Stimulated activated naive CD8-positive, alpha-beta T cell treated with anti-CD3 and anti-CD28 coated beads, Interleukin-15, Interleukin-2, amounts not matched to agents 100 U/mL and 50 U/mL, for 24 hours (primary cell): ENCODE measurements at regions not wholly inside any gene's neighbourhood (a gene's known extent, or its start where the extent isn't known, plus 50 kb on each side); places are given as distances from the start of the nearest gene placed in this dataset.
"Not testable (repeated sequence)": the region's sequence is repeated elsewhere in the genome, so short reads cannot be mapped to it uniquely, and the experiment has no call there.

Source experiments
- ATAC-seq: fragments of 150-1000 bp; cut with Tn5 transposase; one replicate; pipeline ENCODE4 v1.10.0; 2021
- DNase-seq: peaks from one replicate; pipeline ENCODE4 v3.0.0; 2021

- DNase-seq (no peak), ATAC-seq (no peak)
Observed at GRCh38 chr5:123949807-123950340, 437.9 kb downstream of the CSNK1G3 start.

DNA sequence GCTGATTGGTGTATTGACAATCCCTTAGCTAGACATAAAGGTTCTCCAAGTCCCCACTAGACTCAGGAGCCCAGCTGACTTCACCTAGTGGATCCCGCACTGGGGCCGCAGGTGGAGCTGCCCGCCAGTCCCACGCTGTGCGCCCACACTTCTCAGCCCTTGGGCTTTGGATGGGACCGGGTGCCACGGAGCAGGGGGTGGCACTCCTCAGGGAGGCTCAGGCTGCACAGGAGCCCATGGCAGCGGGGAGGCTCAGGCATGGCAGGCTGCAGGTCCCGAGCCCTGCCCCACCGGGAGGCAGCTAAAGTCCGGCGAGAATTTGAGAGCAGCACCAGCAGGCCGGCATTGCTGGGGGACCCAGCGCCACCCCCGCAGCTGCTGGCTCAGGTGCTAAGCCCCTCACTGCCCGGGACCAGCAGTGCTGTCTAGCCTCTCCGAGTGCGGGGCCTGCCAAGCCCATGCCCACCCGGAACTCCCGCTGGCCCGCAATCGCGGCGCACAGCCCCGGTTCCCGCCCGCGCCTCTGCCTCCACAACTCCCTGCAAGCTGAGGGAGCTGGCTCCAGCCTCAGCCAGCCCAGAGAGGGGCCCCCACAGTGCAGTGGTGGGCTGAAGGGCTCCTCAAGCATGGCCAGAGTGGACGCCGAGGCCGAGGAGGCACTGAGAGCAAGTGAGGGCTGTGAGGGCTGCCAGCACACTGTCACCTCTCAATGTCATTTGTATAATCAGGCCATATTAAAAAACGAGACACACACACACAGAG is 437.2 kb downstream of the CSNK1G3 start:
- ATAC-seq, result no peak
- no peak for DNase-seq

DNA sequence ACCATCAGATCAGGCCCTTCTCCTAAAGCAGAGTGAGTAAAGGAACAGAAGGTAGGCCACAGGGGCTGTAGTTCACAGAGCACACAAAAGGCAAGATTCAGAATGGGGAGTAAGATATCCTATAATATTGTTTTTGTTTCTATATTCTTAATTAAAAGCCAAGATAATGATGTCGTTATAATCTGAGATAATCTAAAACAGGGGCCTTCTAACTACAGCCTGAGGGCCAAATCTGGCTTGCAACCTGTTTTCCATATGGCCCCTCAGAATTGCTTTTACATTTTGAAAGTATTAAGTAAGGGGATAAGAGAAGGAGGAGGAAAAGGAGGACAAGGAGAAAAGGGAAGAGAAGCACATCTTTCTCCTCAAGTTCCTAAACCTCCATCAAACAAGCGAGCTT is 435.8 kb downstream of the CSNK1G3 start:
- no peak for ATAC-seq
- no peak for DNase-seq

DNA sequence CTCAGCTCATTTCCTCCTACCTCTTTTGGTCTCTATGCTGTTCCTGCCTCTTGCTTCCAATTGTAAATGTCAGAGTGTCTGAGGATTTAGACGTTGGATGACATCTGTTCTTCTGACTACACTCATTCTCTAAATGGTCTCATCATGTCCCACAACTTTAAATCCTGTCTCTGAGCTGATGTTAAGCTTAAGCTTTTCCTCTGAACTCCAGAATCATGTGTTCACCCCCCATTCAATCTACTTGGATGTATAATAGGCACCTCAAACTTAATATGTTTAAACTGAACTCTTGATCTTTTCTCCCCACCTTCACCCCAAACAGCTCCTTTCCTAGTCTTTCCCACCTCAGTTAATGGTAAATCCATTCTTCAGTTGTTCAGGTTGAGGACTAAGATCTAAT is 433.6 kb downstream of the CSNK1G3 start:
- ATAC-seq, result no peak
- no peak for DNase-seq

DNA sequence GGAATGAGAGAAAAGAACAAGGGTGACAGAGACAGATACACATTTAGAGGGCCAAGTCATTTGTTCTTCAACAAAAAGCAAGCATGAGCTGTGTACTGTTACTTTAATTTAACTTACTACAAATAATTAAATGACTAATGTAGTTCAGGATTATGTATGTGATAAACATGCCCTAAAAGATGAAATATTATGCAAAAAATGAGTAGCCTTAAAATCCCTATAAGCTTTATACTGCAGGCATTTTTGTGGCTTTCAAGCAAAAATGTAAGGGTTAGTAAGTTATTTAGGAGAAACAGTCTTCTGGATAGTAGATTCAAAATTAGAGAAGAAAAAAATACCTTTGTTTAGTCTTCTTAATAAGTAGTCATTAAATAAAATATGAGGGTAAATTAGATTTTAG is 431.2 kb downstream of the CSNK1G3 start:
- ATAC-seq (no peak), DNase-seq (no peak)

DNA sequence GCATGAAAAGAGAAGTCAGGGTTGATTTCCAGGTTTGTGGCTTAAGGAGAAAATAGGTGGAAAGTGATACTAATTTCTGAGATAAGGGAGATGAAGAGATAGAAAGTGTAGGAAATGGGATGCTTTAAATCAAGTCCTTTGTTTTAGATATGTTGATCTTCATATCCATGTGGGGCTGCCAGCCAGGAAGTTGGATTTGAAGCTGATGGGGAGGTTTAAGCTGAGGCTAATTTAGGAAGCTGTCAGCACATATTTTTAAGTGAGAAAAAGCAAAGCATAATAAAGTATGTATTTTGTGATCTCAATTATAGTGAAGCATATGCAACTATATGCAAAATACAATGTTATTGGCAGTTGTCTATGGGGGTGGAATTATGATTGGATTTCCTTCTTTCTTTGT is 428.4 kb downstream of the CSNK1G3 start:
- ATAC-seq, result no peak
- DNase-seq, result no peak

GRCh38 chr5:123937230-123937629 is 425.3 kb downstream of the CSNK1G3 start:
- ATAC-seq (no peak), DNase-seq (no peak)

DNA sequence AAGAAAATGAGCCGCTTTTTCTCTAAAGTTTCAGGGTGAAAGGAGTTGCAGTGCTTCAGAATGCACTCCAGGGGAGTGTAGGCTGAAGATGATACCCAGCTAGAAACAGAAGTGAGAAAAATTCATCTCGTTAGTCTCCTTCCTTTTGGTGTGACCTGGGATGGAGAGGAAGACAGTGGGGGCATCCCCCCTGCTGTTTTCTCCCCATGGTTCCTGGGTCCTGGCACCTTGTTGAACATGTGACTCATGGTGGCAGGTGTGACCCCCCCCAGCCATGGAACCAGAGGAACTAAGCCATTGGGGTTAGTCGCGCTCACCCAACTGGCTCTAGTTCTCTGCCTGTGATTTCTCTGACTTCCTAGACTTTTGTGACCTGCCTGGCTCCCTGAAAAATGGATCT is 424.6 kb downstream of the CSNK1G3 start:
- ATAC-seq, result no peak
- no peak for DNase-seq

- not testable (repeated sequence) for DNase-seq, ATAC-seq
Observed at GRCh38 chr5:123933812-123934211, 421.8 kb downstream of the CSNK1G3 start.

DNA sequence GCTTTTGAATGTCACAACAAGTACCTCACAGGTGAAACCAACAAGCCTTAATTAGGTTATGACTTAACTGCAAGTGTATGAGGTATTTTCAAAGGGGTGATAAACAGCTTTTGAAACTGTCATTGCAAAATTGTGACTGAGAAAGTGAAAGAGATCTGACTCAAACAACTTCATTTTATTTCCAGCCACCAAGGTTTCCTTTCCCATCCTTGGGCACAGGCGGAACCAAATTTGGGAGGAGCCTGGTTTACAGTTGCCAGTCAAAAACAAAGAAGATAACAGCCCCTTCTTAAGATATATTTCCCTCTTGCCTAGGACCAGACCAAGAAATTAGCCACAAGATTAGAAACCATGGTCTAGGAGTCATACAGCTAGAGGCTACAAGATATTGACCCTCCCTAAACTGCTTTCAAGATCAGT is 417.1 kb downstream of the CSNK1G3 start:
- no peak for ATAC-seq
- DNase-seq, result no peak

- ATAC-seq, result no peak
- no peak for DNase-seq
Observed at GRCh38 chr5:123928401-123928800, 416.4 kb downstream of the CSNK1G3 start.

- DNase-seq, result no peak
- no peak for ATAC-seq
Observed at GRCh38 chr5:123921193-123921592, 409.2 kb downstream of the CSNK1G3 start.

DNA sequence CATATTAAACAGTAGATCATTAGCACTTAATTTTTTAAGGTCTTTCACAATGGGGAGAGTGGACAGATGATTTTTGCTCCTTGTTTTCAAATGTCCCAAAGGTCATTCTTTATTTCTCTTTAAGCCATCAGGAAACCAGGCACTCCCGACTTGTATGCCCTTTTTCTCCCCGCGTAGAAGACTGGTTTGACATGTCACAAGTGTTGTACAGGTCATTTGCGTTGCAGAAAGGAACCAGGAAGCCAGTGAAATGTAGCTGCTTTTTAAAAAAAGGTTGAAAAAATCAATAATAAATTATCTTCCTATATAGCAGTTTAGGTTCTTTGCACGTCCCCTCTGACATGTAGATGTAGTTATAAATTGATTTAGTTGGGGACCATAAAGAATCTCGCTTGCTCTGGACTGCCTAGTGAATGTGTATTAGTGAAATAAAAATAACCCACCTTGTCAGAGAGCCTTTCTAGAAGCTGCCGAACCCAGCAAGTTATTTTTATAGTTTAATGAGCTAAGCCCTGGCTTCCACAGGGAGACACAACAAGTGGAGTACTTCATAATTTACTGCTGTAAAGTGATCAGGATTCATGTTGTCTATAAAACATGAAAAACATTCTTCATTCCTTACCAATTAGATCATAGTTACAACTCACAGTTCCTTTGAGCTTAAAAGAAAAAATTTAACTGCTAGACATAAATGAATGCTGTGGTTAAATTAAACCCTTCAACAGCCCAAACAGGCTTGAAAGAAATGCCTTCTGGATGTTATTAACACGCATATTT is 404.6 kb downstream of the CSNK1G3 start:
- DNase-seq (no peak), ATAC-seq (no peak)

GRCh38 chr5:123914333-123914732 is 402.4 kb downstream of the CSNK1G3 start:
- DNase-seq (no peak), ATAC-seq (no peak)

DNA sequence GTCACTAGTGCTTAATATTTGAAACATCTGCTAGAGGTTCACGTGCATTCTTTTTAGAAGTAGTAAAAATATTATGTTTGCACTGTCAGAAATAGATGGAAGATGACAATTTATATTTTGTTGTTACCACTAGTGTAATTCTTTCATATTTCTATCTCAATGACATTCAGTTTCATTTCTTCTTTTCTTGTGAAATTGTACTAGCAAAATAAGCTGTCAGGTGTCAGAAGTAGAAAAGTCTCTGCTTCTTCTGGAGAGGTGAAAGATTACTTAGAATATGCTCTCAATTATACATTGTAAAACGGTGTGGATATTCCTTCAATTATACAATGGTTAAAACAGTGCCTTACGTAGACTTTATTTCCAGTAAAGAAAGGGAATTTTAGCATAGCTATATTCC is 395.4 kb downstream of the CSNK1G3 start:
- DNase-seq (no peak), ATAC-seq (no peak)

DNA sequence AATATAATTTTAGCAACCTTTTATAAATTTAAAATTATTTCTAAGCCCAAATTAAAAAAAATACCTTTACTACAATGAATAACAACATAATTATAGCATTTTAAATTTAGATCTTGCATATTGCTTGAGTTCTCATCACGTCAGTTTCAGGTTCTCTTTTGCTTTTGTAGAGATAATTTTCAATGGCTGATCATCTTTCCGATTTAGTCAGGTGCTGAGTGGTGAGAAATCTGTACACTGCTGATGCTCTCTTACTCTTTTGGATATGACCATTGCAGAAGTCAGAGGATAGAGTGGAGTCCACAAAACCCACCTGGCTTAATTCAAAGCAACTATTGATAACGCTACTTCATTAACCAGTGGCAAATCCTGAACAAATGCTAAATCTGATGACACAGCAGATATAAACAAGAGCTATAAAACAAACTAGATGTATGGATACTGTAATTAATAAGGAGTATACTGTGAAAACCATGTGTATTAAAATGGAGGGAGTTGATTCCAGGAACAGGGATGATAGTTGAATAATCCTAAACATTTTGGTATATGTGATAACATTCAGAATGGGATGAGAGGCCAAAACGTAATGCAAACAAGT is 394.8 kb downstream of the CSNK1G3 start:
- DNase-seq (no peak), ATAC-seq (no peak)

DNA sequence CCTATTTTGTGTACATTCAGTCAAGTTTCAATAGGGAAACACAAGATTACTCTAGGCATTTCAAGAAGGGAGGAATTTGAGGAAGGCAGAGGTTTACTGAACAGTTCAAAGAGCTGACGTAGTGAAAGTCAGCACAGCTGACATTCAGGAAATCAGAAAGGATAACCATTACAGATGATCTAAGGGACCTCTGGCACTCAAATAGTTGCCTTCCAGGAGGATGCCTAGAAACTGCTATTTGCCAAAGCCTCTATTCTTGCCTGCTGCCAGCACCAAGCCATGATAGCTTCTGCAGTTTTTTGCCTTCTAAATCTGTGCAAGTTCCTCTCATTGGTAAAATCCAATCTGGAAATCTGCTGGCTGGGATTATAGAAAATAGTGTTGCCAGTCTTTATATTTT is 373.1 kb downstream of the CSNK1G3 start:
- DNase-seq (no peak), ATAC-seq (no peak)

GRCh38 chr5:123882965-123883345 is 371.0 kb downstream of the CSNK1G3 start:
- no peak for DNase-seq

DNA sequence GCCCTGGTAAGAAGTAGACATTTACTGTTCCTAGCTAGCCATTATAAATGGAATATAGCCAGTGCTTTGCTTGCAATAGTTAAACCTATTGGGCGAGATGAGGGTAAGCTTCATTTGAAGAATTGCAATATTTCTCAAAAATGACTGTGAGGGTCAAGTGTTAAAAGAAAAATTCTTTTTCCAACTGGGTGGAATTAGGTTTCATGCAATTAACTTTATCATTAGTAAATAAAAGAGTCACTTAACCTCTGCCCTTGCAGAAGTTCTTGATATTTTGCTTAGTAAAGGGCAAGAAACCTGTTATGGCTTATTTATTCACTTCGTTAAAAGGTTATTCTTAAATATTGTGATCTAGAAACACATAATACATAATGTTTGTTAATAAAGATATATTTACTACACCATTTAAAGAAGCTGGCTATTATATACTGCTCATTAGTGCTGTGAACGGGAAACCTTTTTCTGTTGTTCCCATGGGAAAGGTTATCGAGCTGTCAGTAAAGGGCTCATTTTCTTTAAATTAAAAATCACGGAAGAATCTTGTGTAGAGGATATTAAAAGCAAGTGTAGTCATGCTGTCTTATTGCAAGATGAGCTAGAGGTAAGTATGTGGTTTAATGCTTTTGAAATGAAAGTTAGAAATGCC is 370.5 kb downstream of the CSNK1G3 start:
- DNase-seq, result no peak
- ATAC-seq, result no peak

More at GRCh38 chr5:123882965-123883345, 371.0 kb downstream of the CSNK1G3 start:
- no peak for ATAC-seq

DNA sequence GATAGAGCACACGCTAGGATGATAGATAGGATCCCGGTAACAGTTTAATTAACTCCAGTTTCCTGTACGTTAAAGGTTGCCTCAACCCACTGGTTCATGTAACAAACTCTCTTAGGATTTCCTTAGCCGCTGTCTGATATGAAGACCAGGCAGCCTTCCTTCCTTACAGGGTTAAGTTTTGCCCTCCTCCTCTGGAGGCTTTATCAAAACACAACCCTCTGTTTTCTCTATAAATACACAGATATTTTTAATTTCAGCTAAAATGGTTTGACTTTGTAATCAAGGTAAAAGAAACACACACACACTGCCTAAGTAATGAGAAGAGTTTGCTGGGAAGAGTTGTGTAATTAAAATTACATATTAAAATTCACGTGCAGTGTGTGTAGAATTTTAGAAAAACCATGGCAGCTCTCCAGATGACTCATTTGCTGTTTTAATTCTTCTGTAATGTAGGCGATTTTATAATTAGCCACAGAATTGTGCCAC is 369.8 kb downstream of the CSNK1G3 start:
- no peak for ATAC-seq
- no peak for DNase-seq

DNA sequence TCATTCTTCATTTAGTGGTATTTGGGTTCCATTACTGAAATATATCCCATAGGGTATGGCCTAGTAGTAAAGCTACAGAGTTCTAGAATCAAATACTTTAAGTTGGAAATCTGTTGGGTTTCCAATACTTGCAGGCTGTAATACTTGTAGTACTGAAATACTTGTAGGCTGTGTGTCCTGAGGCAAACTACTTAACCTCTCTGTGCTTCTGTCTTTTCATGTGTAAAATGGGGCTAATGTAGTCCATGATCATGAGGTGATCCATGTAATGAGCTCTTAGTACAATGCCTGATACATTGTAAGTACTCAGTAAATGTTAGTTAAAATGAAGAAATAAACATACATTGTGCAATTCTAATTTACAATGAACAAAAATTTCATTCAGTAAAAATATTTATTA is 368.9 kb downstream of the CSNK1G3 start:
- no peak for ATAC-seq
- no peak for DNase-seq

- ATAC-seq, result no peak
- DNase-seq, result no peak
Observed at GRCh38 chr5:123879071-123879470, 367.1 kb downstream of the CSNK1G3 start.
